Fibroblast of peridontal ligament (primary cell): ENCODE measurements at regions not wholly inside any gene's neighbourhood (a gene's known extent, or its start where the extent isn't known, plus 50 kb on each side); places are given as distances from the start of the nearest gene placed in this dataset.

Source experiments
- DNase-seq: peaks from one replicate; pipeline ENCODE4 v3.0.0-alpha.2; 2010; ENCODE audit errors: extremely low read depth

GRCh38 chr7:84629640-84630318, 435.2 kb upstream of the SEMA3A start:
- DNase-seq: no peak

- DNase-seq: no peak
Measured at GRCh38 chr7:84629216-84629615, 434.6 kb upstream of the SEMA3A start.

- no peak for DNase-seq
Measured at GRCh38 chr7:84627250-84627649, 432.7 kb upstream of the SEMA3A start.

- peak; percentile 8 for DNase-seq
Measured at GRCh38 chr7:84624927-84625326, 430.3 kb upstream of the SEMA3A start.

- DNase-seq: peak; percentile 81
Measured at GRCh38 chr7:84624527-84624926, 429.9 kb upstream of the SEMA3A start.

GRCh38 chr7:84617265-84618030, 422.9 kb upstream of the SEMA3A start:
- no peak for DNase-seq

- DNase-seq: no peak
Measured at GRCh38 chr7:84614821-84615501, 420.4 kb upstream of the SEMA3A start.

- peak; percentile 64 for DNase-seq
Measured at GRCh38 chr7:84612981-84613681, 418.5 kb upstream of the SEMA3A start.

GRCh38 chr7:84611391-84611790, 416.8 kb upstream of the SEMA3A start:
- no peak for DNase-seq

- DNase-seq: no peak
Measured at GRCh38 chr7:84610390-84610789, 415.8 kb upstream of the SEMA3A start.

- no peak for DNase-seq
Measured at GRCh38 chr7:84605301-84605700, 410.7 kb upstream of the SEMA3A start.

GRCh38 chr7:84603545-84603944, 409.0 kb upstream of the SEMA3A start:
- no peak for DNase-seq

- no peak for DNase-seq
Measured at GRCh38 chr7:84595026-84595425, 400.4 kb upstream of the SEMA3A start.

GRCh38 chr7:84591897-84592296, 397.3 kb upstream of the SEMA3A start:
- DNase-seq: no peak

GRCh38 chr7:84589012-84589411, 394.4 kb upstream of the SEMA3A start:
- DNase-seq: no peak

- DNase-seq: no peak
Measured at GRCh38 chr7:84583331-84583730, 388.7 kb upstream of the SEMA3A start.

- DNase-seq: no peak
Measured at GRCh38 chr7:84582747-84583146, 388.2 kb upstream of the SEMA3A start.

- no peak for DNase-seq
Measured at GRCh38 chr7:84578825-84579224, 384.2 kb upstream of the SEMA3A start.

GRCh38 chr7:84568781-84569180, 374.2 kb upstream of the SEMA3A start:
- DNase-seq: no peak

GRCh38 chr7:84565345-84566074, 370.9 kb upstream of the SEMA3A start:
- DNase-seq: no peak

GRCh38 chr7:84553711-84554110, 359.1 kb upstream of the SEMA3A start:
- DNase-seq: no peak

GRCh38 chr7:84549409-84549808, 354.8 kb upstream of the SEMA3A start:
- peak; percentile 38 for DNase-seq
